ENCODE measurements at regions not wholly inside any gene's neighbourhood (a gene's known extent, or its start where the extent isn't known, plus 50 kb on each side); places are given as distances from the start of the nearest gene placed in this dataset.

DNA sequence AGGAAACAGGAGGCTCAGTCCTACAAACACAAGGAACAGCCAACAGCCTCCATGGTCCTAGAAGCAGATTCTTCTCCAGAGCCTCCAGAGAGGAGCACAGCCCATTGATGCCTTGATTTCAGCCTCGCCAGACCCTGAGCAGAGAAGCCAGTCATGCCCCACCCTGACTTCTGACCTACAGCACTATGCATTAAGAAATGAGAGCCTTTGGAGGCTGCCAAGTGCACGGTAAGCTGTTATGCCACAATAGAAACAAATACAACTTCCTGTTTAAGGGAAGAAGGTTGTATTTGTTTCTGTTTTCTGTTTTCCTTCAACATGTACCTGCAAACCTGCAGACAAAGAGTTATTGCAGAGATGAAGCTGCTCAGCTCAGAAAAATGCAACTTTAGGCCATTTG lies 181.3 kb upstream of the AGAP1 start:
- DNase-seq (ENCODE audit: low read depth in 1 of 2, low spot score in 1 of 2) = no peak
- Histone ChIP-seq H3K27me3 (ENCODE audit: insufficient read depth, poor library complexity, severe bottlenecking) (no peaks in the 10 kb centered on the region), H3K27ac (replicated peaks) (no peak overlapping the region), H3K4me3 (replicated peaks; ENCODE audit: insufficient read depth, low read length) (no peak overlapping the region)
- TF ChIP-seq, protein P1, sequence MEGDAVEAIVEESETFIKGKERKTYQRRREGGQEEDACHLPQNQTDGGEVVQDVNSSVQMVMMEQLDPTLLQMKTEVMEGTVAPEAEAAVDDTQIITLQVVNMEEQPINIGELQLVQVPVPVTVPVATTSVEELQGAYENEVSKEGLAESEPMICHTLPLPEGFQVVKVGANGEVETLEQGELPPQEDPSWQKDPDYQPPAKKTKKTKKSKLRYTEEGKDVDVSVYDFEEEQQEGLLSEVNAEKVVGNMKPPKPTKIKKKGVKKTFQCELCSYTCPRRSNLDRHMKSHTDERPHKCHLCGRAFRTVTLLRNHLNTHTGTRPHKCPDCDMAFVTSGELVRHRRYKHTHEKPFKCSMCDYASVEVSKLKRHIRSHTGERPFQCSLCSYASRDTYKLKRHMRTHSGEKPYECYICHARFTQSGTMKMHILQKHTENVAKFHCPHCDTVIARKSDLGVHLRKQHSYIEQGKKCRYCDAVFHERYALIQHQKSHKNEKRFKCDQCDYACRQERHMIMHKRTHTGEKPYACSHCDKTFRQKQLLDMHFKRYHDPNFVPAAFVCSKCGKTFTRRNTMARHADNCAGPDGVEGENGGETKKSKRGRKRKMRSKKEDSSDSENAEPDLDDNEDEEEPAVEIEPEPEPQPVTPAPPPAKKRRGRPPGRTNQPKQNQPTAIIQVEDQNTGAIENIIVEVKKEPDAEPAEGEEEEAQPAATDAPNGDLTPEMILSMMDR (IDR thresholded peaks at IDR 0.05; ENCODE audit: insufficient read depth, low read length) = no peak

DNA sequence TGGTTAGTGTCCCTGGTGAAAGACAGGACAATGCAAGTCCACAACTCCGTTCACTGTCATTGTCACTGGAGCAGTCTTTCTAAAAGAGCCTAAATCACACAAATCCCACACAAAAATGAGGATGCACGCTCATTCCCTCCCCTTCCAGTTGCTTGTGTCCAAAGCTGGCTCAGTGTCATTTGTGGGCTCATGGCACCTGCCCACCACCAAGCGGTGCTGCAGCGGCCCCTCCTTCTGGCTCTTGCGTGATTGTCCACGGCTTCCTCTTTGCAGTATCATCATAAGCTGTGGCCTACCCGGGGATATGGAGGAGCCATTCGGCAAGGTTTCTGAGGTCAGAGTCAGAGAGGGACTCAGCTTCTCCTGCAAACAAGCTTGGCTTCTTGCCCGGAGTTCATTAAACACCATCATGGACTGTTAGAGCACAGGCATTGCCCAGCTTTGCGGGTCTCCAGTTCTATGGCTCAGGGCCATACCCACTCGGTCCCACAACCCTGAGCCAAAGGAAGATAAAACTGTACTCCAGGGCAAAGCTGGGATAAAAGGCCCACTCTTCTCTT lies 179.4 kb upstream of the AGAP1 start:
- TF ChIP-seq, protein P2, sequence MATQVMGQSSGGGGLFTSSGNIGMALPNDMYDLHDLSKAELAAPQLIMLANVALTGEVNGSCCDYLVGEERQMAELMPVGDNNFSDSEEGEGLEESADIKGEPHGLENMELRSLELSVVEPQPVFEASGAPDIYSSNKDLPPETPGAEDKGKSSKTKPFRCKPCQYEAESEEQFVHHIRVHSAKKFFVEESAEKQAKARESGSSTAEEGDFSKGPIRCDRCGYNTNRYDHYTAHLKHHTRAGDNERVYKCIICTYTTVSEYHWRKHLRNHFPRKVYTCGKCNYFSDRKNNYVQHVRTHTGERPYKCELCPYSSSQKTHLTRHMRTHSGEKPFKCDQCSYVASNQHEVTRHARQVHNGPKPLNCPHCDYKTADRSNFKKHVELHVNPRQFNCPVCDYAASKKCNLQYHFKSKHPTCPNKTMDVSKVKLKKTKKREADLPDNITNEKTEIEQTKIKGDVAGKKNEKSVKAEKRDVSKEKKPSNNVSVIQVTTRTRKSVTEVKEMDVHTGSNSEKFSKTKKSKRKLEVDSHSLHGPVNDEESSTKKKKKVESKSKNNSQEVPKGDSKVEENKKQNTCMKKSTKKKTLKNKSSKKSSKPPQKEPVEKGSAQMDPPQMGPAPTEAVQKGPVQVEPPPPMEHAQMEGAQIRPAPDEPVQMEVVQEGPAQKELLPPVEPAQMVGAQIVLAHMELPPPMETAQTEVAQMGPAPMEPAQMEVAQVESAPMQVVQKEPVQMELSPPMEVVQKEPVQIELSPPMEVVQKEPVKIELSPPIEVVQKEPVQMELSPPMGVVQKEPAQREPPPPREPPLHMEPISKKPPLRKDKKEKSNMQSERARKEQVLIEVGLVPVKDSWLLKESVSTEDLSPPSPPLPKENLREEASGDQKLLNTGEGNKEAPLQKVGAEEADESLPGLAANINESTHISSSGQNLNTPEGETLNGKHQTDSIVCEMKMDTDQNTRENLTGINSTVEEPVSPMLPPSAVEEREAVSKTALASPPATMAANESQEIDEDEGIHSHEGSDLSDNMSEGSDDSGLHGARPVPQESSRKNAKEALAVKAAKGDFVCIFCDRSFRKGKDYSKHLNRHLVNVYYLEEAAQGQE (IDR thresholded peaks at IDR 0.05; ENCODE audit: insufficient replicate concordance, low read depth) = no peak
- TF ChIP-seq GABPA (IDR thresholded peaks at IDR 0.05; ENCODE audit: low read depth) (no peak), SPI1 (IDR thresholded peaks at IDR 0.05; ENCODE audit: borderline replicate concordance, low read depth) (no peak), POLR2AphosphoS5 (IDR thresholded peaks at IDR 0.05; ENCODE audit: low read depth) (no peak)
- TF ChIP-seq, protein P1 (IDR thresholded peaks at IDR 0.05; ENCODE audit: insufficient read depth, low read length) = no peak
- no peak for DNase-seq (ENCODE audit: low read depth in 1 of 2, low spot score in 1 of 2)
- Histone ChIP-seq H3K27me3 (ENCODE audit: insufficient read depth, poor library complexity, severe bottlenecking) (no peaks in the 10 kb centered on the region), H3K27ac (replicated peaks) (no peak overlapping the region), H3K4me3 (replicated peaks; ENCODE audit: insufficient read depth, low read length) (no peak overlapping the region)

DNA sequence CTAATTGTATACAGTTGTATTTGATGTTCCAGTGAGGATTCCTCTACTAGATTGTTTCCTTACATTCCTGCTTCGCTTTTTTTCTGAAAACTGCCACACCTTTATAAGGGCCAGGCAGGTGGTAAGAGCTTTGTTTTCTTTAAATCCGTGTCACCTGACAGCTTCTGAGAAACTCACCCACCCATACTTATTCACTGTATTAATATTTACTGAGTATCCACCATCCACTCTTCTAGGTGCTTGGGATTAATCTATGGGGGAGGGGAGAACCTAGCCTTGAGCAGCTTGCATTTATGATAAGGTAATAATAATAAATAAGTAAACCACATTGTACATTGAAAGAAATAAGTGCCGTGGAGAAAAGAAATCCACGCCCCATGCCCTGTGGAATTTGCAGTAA lies 174.7 kb upstream of the AGAP1 start:
- no peak for TF ChIP-seq GABPA (IDR thresholded peaks at IDR 0.05; ENCODE audit: low read depth)
- no peak for TF ChIP-seq SPI1 (IDR thresholded peaks at IDR 0.05; ENCODE audit: borderline replicate concordance, low read depth)
- no peak overlapping the region for H3K27ac ChIP-seq (replicated peaks)
- H3K4me3 ChIP-seq (replicated peaks; ENCODE audit: insufficient read depth, low read length) = no peak overlapping the region
- DNase-seq (ENCODE audit: low read depth in 1 of 2, low spot score in 1 of 2) = no peak
- H3K27me3 ChIP-seq (ENCODE audit: insufficient read depth, poor library complexity, severe bottlenecking) = no peaks in the 10 kb centered on the region

DNA sequence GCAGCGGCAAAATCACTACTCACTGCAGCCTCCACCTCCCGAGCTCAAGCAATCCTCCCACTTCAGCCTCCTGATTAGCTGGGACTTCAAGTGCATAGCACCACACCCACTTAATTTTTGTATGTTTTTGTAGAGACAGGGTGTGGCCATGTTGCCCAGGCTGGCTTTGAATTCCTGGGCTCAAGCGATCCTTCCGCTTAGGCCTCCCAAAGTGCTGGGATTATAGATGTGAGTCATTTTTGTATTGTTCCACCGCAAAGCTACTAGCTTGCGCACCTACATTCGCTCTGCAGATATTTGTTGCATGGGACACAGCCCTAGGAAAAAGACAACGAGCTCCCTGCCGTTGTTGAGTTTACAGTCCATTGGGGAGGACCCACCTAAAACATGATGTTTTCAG lies 173.5 kb upstream of the AGAP1 start:
- no peak overlapping the region for H3K27ac ChIP-seq (replicated peaks)
- DNase-seq (ENCODE audit: low read depth in 1 of 2, low spot score in 1 of 2) = no peak
- no peak overlapping the region for H3K4me3 ChIP-seq (replicated peaks; ENCODE audit: insufficient read depth, low read length)
- no peak for TF ChIP-seq SPI1 (IDR thresholded peaks at IDR 0.05; ENCODE audit: borderline replicate concordance, low read depth)
- no peak for TF ChIP-seq POLR2AphosphoS5 (IDR thresholded peaks at IDR 0.05; ENCODE audit: low read depth)
- TF ChIP-seq, protein P2 (IDR thresholded peaks at IDR 0.05; ENCODE audit: insufficient replicate concordance, low read depth) = no peak
- no peak for TF ChIP-seq GABPA (IDR thresholded peaks at IDR 0.05; ENCODE audit: low read depth)
- TF ChIP-seq, protein P1 (IDR thresholded peaks at IDR 0.05; ENCODE audit: insufficient read depth, low read length) = no peak
- no peaks in the 10 kb centered on the region for H3K27me3 ChIP-seq (ENCODE audit: insufficient read depth, poor library complexity, severe bottlenecking)
